ENCODE measurements at regions not wholly inside any gene's neighbourhood (a gene's known extent, or its start where the extent isn't known, plus 50 kb on each side); places are given as distances from the start of the nearest gene placed in this dataset.

- DNase-seq, result no peak
Observed at GRCh38 chr5:17763301-17763700, 129.0 kb downstream of the TAF11L14 start.

- no peak for DNase-seq
Observed at GRCh38 chr5:17766031-17766430, 131.8 kb downstream of the TAF11L14 start.

- DNase-seq, result no peak
Observed at GRCh38 chr5:17769277-17769676, 135.0 kb downstream of the TAF11L14 start.

DNA sequence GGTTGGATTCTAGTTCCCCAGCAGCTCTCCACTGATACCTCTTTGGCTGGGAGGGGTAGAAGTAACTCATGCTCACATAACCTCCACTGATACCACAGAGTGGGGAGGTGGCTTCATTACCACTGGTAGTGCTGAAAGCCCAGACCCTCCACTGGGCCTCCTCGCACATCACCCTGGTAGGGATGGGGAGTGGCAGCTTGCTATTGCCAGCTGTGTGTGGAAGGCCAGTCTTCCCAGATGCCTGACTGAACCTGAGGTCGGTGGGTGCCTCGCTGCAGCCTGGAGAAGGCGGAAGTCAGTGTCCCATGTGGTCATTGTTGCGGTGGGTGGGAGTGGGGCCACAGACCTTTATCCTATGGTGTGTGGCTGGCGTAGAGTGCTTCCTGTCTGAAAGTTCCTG lies 138.0 kb downstream of the TAF11L14 start:
- DNase-seq, result no peak

GRCh38 chr5:17785774-17786173 lies 151.5 kb downstream of the TAF11L14 start:
- DNase-seq, result no peak

DNA sequence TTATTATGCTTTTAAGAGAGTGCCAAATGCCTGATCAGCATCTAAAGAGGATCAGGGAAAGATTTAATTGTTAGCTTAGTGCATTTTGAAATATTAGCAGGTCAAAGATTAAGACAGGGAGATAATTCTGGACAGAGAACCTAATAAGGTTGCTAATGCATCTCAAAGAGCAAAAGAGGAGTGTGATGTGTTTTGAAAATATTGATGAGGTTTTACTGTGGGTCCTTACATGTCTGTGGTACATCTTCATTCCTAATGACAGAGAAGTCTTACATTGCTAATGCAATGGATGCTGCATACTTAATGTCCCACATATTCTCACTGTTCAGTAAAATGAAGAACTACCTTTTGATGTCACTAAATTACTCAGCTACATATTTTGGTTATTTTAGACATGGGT lies 154.1 kb downstream of the TAF11L14 start:
- DNase-seq, result no peak

DNA sequence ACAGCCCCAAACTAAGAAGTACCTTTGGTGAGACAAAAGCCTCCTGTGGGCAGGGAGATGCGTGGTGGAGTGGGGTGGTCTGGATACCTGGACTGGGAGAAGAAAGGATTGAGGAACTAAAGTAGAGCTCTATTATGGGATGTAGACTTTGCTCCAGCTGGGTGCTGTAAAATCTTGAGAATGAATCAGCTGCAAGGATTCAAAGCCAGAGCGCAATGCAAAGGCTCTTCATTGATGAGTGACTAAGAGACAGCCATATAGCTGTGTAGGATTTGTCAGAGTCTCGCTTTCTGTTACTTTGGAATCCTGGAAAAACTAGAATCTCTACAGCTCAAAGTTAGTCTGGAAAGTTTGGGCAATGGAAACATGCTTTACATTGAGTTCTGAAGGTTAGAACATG lies 159.9 kb downstream of the TAF11L14 start:
- no peak for DNase-seq

- DNase-seq, result no peak
Observed at GRCh38 chr5:17794815-17795214, 160.6 kb downstream of the TAF11L14 start.

DNA sequence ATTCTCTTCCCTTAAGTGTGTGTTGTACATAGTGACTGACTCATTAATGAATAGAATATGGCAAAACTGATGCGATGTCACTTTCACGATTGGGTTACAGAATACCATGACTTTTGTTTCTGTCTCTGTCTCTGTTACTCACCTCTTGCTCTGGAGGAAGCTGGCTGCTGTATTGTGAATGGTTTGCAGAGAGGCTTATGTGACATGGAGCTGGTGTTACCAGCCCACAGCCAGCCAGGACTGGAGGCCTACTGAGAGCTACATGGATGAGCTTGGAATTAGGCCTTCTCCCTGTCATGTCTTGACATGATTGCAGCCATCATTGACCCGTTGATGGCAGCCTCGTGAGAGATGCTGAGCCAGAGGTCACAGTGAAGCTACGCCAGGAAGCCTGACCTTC lies 161.9 kb downstream of the TAF11L14 start:
- DNase-seq, result no peak

GRCh38 chr5:17796757-17797396 lies 162.6 kb downstream of the TAF11L14 start:
- no peak for DNase-seq

DNA sequence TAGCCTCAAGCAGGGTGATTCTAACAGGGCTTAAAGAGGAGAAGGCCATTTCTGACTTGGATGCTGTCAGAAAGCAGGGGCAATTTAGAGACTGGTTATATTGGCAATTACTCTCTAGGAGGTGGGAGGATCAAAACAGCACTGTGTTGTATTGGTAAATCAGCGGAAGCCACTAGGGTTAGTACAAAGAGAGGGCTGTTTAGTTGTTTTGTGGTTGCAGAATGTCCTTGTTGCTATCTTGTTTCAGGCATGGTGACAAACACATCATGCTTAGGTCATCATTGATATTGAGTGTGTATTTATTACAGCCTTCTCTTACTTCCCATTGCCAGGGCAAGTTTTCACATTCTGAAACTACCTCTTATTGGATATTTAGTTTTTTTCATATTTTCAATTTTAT lies 165.3 kb downstream of the TAF11L14 start:
- no peak for DNase-seq

DNA sequence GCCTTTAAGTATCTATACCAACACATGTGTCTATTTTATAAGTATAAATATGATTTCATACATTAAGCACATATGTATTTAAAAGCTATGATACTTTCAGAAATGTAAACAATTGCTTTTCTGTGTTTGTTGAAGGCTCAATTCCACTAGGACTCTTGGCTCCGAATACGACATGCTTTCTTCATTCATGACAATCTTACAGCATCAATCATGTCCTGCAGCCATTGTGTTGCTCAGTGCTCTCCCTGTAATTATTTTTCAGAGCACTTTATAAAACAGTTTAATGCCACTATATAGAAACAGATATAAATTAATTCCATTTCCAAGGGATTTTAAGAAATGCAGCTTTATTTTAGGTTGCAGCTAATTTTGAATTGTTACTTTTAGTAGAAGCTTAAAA lies 167.3 kb downstream of the TAF11L14 start:
- no peak for DNase-seq

GRCh38 chr5:17802256-17802655 lies 168.0 kb downstream of the TAF11L14 start:
- DNase-seq, result no peak

DNA sequence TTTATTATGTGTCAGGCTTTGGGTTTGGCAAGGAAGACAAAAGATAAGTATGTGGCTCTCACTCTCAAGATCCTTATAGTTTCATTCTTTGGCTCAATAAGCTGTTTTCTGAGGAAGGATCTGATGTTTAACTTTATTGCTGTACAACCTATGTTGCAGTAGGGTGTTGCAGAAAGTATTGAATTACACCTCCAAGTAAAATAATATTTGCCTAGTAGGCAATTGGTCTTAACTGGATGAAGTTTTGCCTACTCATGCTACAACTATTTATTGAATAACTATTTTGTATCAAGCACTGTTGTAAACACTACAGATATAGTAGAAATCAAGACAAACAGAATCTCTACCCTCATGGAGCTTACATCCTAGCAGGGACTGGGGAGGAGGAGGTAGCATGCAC lies 169.7 kb downstream of the TAF11L14 start:
- DNase-seq, result no peak

DNA sequence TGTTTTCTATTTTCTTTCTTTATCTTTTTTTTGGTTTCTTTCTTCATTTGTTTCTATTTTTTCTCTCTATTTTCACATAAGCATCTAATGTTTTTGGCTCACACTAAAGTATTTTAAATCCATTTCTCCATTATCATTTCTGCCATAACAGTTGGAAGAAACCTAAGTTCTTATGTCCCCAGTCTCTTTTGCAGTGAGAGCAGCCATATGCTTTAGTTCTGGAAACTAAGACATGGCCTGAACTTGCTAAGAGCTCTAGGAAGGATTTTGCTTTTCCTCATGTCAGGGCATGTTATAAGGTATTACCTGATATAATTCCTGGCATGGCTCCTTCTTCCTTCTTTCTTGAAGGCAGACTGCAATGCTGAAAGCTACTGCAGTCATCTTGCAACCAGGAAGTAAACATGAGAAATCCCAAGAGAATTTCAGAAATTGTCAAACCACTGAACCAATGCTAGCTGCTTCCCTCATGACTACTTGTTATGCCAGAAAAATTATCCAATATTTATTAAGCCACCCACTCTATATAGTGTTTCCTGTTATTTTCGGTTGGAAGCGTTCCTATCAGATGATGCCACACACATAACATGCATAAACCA lies 171.1 kb downstream of the TAF11L14 start:
- DNase-seq, result no peak

DNA sequence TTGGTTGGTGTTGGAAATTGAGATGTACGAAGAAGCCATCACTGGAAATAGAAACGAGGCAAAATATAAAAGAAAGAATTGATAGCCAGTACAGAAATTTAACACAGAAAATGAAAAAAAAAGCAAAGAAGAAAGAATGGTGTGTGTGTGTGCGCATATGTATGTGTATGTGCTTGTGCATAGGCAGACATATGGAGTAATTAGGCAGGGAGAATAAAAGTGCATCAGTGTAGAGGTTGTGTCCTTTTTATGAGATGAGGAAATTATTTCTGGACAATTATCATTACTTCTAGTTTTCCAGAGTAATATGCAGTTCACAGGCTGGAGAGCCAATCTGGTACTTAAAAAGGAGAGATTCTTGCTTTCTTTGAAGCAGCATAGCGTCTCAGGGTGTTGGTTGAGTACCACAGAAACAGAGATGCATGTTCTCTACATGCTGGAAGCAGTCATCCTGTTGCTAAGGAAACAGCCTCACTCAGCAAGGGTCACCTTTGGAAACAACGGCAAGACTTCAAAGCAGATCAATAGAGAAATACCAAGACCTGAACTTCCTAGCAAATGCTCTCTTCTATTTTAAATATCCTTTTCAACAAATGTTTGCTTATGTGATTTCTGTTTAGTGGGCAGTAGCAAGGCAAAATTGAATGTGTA lies 172.7 kb downstream of the TAF11L14 start:
- DNase-seq, result no peak

DNA sequence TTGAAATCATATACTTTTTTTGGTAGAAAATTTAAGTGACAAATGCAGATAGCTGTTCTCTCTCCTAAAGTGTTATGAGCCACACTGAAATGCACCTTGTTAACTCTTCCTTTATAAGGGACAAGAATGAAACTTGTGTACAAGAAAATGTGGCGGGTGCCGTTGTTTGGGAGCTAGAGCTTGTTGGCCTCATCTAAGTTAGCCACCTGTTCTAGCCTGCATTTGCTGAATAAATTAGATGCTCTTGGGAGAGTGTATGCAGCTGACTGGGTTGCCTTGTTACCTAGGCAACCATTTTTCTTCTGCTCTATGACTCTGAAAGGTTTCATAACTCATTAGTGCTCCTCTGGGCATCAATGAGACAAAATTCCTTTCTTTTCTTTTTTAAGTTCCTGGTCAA lies 174.3 kb downstream of the TAF11L14 start:
- DNase-seq, result no peak

DNA sequence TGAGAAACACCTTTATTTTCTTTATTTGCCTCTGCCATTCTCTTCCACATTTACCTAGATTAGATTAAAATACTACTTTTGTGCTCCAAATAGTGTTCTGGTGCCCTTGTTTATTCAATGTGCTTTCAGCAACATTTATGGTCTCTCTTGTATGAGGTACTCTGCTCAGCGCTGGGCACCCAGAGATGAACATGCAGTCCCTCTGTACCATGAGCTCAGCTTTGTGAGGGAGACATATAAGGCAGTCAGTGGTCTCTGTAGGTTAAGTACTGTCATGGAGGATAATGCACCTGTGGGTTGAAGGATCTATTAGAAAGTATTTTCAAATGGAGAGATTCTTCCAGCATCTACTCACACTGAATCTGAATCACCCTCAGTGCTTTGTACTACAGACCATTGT lies 176.5 kb downstream of the TAF11L14 start:
- DNase-seq, result no peak

GRCh38 chr5:17813214-17813613 lies 179.0 kb downstream of the TAF11L14 start:
- no peak for DNase-seq

GRCh38 chr5:17816505-17816904 lies 182.2 kb downstream of the TAF11L14 start:
- DNase-seq, result no peak

- DNase-seq, result no peak
Observed at GRCh38 chr5:17816944-17817343, 182.7 kb downstream of the TAF11L14 start.

DNA sequence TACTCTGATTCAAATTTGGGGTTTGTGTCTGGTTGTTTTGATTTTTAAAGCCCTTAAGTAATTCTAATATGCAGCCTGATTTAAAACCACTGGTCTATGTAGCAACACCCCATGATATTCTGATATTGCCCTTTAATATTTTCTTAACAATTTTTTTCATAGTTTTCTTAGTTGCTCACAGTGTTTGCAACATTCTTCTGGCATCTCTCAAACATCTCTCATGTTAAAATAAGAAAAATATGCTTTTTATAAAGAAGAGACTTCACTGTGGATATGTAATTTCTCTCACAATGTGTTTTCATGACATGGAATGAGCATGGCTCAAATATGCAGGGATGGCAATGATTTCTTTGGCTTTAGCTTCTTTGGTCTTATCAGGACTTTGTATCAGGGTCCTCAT lies 183.7 kb downstream of the TAF11L14 start:
- DNase-seq, result no peak

- no peak for DNase-seq
Observed at GRCh38 chr5:17819783-17820182, 185.5 kb downstream of the TAF11L14 start.

DNA sequence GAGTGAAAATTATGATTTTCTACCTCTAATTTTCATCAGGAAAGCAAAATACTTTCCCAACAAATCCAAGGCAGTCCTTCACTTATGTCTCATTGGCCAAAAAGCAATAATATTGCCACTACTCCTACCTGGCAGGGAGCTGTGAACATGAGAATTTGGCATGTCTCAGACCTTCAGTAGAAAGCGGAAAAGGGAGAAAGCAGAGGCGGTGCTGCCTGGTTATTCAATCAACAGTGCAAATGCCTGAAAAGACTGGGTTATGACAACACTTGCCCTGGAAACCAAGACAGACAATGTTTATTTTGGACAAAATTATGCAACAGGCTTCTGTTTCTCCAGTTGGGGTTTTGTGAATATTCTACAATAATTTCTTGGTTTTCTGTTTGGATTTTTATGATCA lies 194.4 kb downstream of the TAF11L14 start:
- DNase-seq, result no peak

- DNase-seq, result no peak
Observed at GRCh38 chr5:17829456-17829855, 195.2 kb downstream of the TAF11L14 start.

All from activated CD4-positive, alpha-beta T cell treated with anti-CD3 and anti-CD28 coated beads, Interleukin-2, amount 50 U/mL, for 4 hours (primary cell).